GM12872 (cell line): ENCODE measurements at regions not wholly inside any gene's neighbourhood (a gene's known extent, or its start where the extent isn't known, plus 50 kb on each side); places are given as distances from the start of the nearest gene placed in this dataset.
A peak's percentile ranks its signal among the peaks of the same experiment; 100 is the strongest.

Experiments
- TF ChIP-seq, protein P1 (sequence below): IDR thresholded peaks from 3 replicates; pipeline ENCODE4 v1.5.1; 2011; ENCODE audit warnings: low read depth, mild to moderate bottlenecking, low read length, moderate library complexity; ENCODE audit not compliant: insufficient read depth

DNA sequence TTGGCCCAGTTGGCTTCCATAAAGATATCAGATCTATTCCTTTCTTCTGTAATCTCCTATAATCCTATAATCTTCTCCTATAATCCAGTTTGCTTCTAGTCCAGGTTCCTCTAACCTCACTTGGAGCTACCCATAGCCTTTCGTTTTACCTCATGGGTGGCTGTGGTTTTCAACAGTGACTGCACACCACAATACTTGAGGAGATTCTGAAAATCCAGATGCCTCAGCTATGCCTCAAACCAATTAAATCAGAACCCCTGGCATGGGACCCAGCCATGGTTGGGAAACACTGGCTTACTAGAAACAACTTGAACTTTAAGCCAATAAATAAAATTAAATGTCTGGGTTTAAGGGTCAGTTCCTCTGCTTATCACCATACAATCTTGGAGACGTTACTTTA lies 86.1 kb upstream of the NTRK3 start:
- TF ChIP-seq, protein P1, sequence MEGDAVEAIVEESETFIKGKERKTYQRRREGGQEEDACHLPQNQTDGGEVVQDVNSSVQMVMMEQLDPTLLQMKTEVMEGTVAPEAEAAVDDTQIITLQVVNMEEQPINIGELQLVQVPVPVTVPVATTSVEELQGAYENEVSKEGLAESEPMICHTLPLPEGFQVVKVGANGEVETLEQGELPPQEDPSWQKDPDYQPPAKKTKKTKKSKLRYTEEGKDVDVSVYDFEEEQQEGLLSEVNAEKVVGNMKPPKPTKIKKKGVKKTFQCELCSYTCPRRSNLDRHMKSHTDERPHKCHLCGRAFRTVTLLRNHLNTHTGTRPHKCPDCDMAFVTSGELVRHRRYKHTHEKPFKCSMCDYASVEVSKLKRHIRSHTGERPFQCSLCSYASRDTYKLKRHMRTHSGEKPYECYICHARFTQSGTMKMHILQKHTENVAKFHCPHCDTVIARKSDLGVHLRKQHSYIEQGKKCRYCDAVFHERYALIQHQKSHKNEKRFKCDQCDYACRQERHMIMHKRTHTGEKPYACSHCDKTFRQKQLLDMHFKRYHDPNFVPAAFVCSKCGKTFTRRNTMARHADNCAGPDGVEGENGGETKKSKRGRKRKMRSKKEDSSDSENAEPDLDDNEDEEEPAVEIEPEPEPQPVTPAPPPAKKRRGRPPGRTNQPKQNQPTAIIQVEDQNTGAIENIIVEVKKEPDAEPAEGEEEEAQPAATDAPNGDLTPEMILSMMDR, result no peak

DNA sequence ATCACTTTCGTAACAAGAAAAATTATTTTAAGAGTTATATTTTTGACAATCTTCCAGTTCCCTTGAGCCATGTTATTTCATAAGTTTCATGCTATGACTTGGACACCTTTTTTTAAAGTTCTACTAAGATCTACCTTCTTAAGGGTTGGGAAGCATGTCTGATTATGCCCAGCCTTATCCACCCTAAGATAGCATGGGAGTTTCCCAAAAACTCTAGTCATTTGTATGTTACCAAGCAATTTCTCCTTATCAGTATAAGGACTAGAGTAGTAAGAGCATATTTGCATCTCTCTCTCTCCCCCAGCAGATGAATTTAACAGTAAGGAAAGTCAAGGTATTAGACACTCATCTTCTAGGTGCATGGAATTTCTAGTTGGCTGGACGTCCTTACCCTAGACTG lies 85.1 kb upstream of the NTRK3 start:
- TF ChIP-seq, protein P1, result no peak

- TF ChIP-seq, protein P1, result no peak
Measured at GRCh38 chr15:88341006-88341405, 84.5 kb upstream of the NTRK3 start.

DNA sequence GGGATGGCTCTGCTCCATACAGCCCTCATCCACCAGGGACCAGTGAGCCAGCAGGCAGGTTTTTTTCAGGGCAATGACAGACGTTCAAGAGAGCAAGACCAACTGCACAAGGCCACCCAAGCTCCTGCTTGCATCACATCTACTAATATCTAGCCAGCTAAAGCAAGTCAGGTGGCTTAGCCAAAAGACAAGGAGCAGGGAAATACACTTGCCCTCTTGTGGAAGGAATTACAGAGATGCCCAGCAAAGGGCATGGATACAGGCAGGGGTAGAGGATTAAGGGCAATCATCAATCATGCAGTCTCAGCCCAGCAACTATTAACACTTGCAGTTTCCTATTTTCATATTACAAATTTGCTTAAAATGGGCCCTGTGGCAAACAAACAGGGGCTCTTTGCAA lies 81.5 kb upstream of the NTRK3 start:
- TF ChIP-seq, protein P1, result no peak

- TF ChIP-seq, protein P1, result no peak
Measured at GRCh38 chr15:88335074-88335473, 78.5 kb upstream of the NTRK3 start.

DNA sequence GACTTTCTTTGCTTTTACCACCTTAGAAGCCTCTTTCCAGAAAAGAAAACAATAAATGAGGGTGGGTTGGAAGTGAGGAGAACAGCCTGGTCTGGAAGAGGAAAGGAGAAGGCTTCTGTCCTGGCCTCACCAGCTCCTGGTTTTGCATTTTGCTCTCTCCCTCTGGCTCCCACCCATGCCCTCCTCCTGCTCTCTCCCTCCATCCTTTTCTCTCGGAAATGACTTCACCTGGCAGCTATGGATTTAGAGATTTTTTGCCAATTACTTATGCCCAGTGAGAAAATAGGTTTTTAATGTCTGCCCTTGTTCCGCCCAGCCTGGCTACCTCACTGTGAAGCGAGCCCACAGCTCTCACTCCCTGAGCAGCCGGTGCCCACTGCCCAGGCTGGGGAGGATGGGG lies 77.9 kb upstream of the NTRK3 start:
- TF ChIP-seq, protein P1, result no peak

- TF ChIP-seq, protein P1, result peak; percentile 84
Measured at GRCh38 chr15:88331291-88331690, 74.8 kb upstream of the NTRK3 start.

GRCh38 chr15:88326924-88327323 lies 70.4 kb upstream of the NTRK3 start:
- TF ChIP-seq, protein P1, result no peak
